ENCODE measurements at regions not wholly inside any gene's neighbourhood (a gene's known extent, or its start where the extent isn't known, plus 50 kb on each side); places are given as distances from the start of the nearest gene placed in this dataset.

DNA sequence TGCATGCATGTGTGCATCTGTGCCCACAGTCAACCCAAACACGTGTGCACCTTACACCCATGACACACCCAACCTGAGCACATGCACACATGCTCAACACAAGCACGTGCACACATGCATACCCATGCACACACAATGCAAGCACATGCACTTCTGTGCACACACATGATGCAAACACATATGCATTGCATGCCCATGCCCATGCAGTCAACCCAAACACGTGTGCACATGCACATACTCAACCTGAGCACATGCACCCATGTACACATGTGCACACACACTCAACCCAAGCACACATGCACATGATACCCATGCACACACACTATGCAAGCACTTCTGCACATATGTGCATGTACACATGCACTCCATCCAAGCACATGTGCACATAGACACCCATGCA is 84.5 kb upstream of the FAM20C start:
- Mint-ChIP-seq H3K4me3 (ENCODE audit: unreplicated experiment) (no peak overlapping the region), H3K27ac (ENCODE audit: unreplicated experiment) (no peak overlapping the region), H3K4me1 (ENCODE audit: low read depth, unreplicated experiment) (no peaks in the 10 kb centered on the region), H3K36me3 (ENCODE audit: insufficient read depth, unreplicated experiment) (no peaks in the 10 kb centered on the region), H3K9me3 (ENCODE audit: unreplicated experiment) (peaks cover 7% of the 10 kb centered on the region), H3K27me3 (ENCODE audit: insufficient read depth, unreplicated experiment) (peaks cover 21% of the 10 kb centered on the region)
- TF ChIP-seq, protein P1, sequence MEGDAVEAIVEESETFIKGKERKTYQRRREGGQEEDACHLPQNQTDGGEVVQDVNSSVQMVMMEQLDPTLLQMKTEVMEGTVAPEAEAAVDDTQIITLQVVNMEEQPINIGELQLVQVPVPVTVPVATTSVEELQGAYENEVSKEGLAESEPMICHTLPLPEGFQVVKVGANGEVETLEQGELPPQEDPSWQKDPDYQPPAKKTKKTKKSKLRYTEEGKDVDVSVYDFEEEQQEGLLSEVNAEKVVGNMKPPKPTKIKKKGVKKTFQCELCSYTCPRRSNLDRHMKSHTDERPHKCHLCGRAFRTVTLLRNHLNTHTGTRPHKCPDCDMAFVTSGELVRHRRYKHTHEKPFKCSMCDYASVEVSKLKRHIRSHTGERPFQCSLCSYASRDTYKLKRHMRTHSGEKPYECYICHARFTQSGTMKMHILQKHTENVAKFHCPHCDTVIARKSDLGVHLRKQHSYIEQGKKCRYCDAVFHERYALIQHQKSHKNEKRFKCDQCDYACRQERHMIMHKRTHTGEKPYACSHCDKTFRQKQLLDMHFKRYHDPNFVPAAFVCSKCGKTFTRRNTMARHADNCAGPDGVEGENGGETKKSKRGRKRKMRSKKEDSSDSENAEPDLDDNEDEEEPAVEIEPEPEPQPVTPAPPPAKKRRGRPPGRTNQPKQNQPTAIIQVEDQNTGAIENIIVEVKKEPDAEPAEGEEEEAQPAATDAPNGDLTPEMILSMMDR (IDR thresholded peaks at IDR 0.05; ENCODE audit: insufficient read depth in 1 of 2, low read depth in 1 of 2, low read length in 1 of 2, severe bottlenecking in 1 of 2, unreplicated experiment in 1 of 2), result no peak
- no peaks in the 10 kb centered on the region for H3K36me3 ChIP-seq (ENCODE audit: control insufficient read depth, insufficient read depth, low read length)
- no peaks in the 10 kb centered on the region for H3K4me1 ChIP-seq
- no peaks in the 10 kb centered on the region; the same call in 1 of the 2 replicates for H3K9me3 ChIP-seq
- CTCF ChIA-PET, result no interaction called here
- POLR2A ChIA-PET, result no interaction called here
- no peak for DNase-seq
- no peak overlapping the region for H3K4me3 ChIP-seq (ENCODE audit: low read depth, low read length)
- intact Hi-C loops (cut with micrococcal nuclease; ENCODE audit: unreplicated experiment), result no loop called here
- no peaks in the 10 kb centered on the region for H3K27me3 ChIP-seq (replicated peaks; ENCODE audit: control insufficient read depth, insufficient read depth, low read length)
- BruUV-seq (replicated peaks), result no TSS peak

DNA sequence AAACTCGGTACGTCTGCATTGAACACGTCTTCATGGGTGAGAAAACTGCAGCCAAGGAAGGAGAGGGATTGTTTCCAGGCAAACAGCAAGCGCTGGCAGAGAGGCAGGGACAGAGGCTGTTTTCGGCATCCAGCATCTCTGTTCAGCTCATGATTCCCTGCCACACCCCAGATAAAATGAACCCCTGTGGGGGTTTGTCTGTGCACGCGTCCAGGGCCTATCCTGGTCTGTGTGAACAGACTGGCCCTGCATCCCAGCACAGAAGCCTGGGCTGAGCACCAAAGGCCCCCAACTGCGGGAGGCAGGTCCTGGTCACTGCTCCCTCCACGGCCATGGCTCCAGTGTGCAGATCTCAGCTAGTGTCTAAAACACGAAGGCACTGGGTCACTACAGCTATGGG is 83.3 kb upstream of the FAM20C start:
- no TSS peak for BruUV-seq (replicated peaks)
- no peaks in the 10 kb centered on the region for H3K4me1 ChIP-seq
- Mint-ChIP-seq H3K4me3 (ENCODE audit: unreplicated experiment) (no peak overlapping the region), H3K36me3 (ENCODE audit: insufficient read depth, unreplicated experiment) (no peaks in the 10 kb centered on the region), H3K4me1 (ENCODE audit: low read depth, unreplicated experiment) (no peaks in the 10 kb centered on the region), H3K27me3 (ENCODE audit: insufficient read depth, unreplicated experiment) (peaks cover 30% of the 10 kb centered on the region), H3K27ac (ENCODE audit: unreplicated experiment) (no peak overlapping the region), H3K9me3 (ENCODE audit: unreplicated experiment) (peaks cover 18% of the 10 kb centered on the region)
- TF ChIP-seq, protein P1 (IDR thresholded peaks at IDR 0.05; ENCODE audit: insufficient read depth in 1 of 2, low read depth in 1 of 2, low read length in 1 of 2, severe bottlenecking in 1 of 2, unreplicated experiment in 1 of 2), result no peak
- H3K4me3 ChIP-seq (ENCODE audit: low read depth, low read length), result no peak overlapping the region
- ChIA-PET CTCF (no interaction called here), POLR2A (no interaction called here)
- intact Hi-C loops (cut with micrococcal nuclease; ENCODE audit: unreplicated experiment), result no loop called here
- no peaks in the 10 kb centered on the region for H3K36me3 ChIP-seq (ENCODE audit: control insufficient read depth, insufficient read depth, low read length)
- no peak for DNase-seq
- no peaks in the 10 kb centered on the region; the same call in 1 of the 2 replicates for H3K9me3 ChIP-seq
- H3K27me3 ChIP-seq (replicated peaks; ENCODE audit: control insufficient read depth, insufficient read depth, low read length), result no peaks in the 10 kb centered on the region

DNA sequence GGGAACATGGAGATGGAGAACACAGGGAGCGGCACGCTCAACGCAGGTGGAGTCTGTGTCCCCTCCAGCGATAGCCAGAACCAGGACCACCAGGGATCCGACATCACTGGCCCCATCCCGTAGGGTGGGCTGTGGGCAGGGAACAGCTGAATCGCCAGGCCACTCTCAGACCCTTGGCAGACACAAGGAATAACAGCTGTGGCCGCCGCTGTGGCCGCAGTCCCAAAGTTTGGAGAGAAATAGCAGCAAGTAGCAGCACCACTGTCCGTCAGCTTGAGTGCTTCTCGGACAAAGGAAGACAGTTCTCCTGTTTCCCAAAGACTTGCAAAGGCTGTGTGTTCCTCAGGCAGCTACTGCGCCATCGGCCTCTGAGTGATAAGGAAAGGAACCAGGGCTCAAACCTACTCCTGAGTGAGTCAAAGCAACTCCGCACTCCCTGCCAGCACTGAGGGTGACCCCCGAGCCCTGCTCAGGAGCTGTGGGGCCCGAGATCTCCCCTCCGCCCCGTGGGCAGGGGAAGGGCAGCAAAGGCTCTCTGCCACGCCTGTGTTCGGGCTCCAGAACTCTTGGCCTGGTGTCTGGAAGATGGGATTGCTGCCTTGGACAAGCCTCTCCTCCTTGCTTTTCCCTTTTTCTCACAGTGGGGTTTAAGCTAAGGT is 82.3 kb upstream of the FAM20C start:
- BruUV-seq (replicated peaks), result no TSS peak
- H3K27me3 ChIP-seq (replicated peaks; ENCODE audit: control insufficient read depth, insufficient read depth, low read length), result no peaks in the 10 kb centered on the region
- no peaks in the 10 kb centered on the region for H3K36me3 ChIP-seq (ENCODE audit: control insufficient read depth, insufficient read depth, low read length)
- Mint-ChIP-seq H3K4me3 (ENCODE audit: unreplicated experiment) (no peak overlapping the region), H3K36me3 (ENCODE audit: insufficient read depth, unreplicated experiment) (no peaks in the 10 kb centered on the region), H3K27me3 (ENCODE audit: insufficient read depth, unreplicated experiment) (peaks cover 34% of the 10 kb centered on the region), H3K4me1 (ENCODE audit: low read depth, unreplicated experiment) (no peaks in the 10 kb centered on the region), H3K27ac (ENCODE audit: unreplicated experiment) (no peak overlapping the region), H3K9me3 (ENCODE audit: unreplicated experiment) (peaks cover 28% of the 10 kb centered on the region)
- POLR2A ChIA-PET, result no interaction called here
- intact Hi-C loops (cut with micrococcal nuclease; ENCODE audit: unreplicated experiment), result no loop called here
- H3K4me3 ChIP-seq (ENCODE audit: low read depth, low read length), result no peak overlapping the region
- TF ChIP-seq, protein P1 (IDR thresholded peaks at IDR 0.05; ENCODE audit: insufficient read depth in 1 of 2, low read depth in 1 of 2, low read length in 1 of 2, severe bottlenecking in 1 of 2, unreplicated experiment in 1 of 2), result no peak
- CTCF ChIA-PET, result no interaction called here
- no peak for DNase-seq
- no peaks in the 10 kb centered on the region; the same call in 1 of the 2 replicates for H3K9me3 ChIP-seq
- H3K4me1 ChIP-seq, result no peaks in the 10 kb centered on the region

Measured in Caco-2 (cell line).